Central memory CD4-positive, alpha-beta T cell (primary cell): ENCODE measurements at regions not wholly inside any gene's neighbourhood (a gene's known extent, or its start where the extent isn't known, plus 50 kb on each side); places are given as distances from the start of the nearest gene placed in this dataset.
A peak's percentile ranks its signal among the peaks of the same experiment; 100 is the strongest.

Experiments
- DNase-seq: peaks from one replicate; pipeline ENCODE4 v3.0.0; 2022

DNA sequence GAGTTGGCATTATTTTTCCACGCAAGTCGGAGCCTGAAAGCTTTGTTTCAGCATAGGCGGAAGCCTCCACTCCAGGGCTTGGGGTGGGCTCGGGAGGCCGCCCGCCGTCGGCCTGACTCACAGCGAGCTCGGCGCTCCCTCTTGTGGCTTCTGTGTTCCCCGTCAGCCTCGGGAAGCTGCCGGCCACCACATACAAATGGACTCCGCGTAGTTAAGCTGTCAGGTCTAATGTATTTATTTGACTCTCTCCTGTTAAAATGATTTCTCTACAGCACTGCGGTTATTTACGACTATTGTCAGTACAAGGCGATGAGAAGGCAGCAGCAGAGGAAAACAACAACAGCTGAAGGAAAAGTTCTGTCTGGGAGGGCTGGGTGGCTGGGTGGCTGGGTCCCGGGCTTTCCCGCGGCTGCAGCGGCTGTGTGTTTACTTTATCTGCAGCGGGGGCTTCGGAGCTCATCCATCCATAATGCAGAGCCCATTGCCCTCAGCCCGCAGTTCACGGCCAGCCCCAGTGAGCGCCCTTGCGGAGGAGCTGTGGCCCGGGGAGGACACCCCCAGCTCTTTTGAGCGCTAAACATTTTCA, 375.7 kb upstream of the CAMK1G start:
- DNase-seq = no peak

DNA sequence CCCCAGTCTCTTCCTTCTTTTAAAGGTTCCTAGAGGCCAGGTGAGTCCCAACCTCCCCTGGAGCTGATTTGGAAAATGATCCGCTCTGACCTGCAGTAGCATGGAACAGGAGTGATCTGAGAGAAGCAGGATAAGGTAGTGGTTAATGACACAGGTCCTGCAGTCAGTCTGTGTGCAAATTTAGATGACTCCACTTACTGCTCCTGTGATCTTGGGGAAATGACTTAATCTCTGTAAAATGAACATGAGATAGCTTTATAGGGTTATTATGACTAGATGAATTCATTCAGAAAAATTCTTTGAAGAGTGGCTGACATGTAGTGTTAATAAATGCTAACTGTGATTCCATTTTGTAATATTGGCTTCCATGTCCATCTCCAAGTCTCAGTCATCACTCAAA, 374.9 kb upstream of the CAMK1G start:
- DNase-seq = no peak

DNA sequence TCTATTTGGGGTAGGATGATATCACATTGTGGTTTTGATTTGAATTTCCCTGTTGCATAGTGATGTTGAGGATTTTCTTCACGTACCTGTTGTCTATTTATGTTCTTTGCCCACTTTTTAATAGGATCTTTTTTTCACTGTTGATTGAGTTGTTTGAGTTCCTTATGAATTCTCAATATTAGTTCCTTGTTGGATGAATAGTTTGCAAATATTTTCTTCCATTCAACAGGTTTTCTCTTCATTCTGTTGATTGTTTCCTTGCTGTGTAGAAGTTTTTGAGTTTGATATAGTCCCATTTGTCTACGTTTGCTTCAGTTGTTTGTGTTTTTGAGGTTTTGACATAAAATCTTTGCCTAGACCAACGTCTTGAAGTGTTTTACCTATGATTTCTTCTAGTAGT, 369.5 kb upstream of the CAMK1G start:
- no peak for DNase-seq

DNA sequence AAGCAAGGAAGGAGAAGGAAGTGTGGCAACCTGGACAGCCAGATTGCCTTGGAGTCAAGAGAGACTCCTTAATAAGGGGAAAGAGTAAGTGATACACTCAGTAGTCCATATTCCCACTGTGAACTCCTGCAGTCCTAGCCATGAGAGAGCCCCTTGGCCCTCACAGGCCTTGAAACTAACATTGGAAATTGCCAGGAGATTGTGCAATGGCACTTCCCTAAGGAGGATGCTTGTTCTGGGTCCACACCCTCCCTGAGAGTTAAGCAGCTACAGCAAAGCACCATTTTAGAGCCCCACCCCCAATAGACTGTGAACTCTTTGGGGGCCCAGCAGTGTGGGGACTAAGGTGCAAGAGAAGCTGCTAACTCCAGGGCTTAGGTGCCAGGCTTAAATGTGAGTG, 367.7 kb upstream of the CAMK1G start:
- no peak for DNase-seq

DNA sequence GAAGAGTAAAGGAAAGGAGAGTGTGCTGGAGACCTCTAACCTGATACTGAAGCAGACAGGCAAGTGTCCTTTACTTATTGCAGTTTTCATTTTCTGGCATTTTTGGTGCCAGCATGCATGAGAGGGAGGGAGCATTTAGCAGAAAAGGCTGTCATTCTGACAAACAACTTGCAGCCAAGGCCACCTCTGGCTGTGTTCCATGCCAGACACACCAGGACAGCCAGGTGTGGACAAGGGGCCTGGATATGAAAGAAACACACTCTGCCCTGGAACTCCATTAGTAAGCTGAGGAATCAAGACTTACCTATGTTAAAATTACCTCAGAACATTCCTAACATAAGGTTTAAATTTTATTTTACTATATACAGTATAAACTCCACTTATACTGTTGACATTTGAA, 365.4 kb upstream of the CAMK1G start:
- no peak for DNase-seq

DNA sequence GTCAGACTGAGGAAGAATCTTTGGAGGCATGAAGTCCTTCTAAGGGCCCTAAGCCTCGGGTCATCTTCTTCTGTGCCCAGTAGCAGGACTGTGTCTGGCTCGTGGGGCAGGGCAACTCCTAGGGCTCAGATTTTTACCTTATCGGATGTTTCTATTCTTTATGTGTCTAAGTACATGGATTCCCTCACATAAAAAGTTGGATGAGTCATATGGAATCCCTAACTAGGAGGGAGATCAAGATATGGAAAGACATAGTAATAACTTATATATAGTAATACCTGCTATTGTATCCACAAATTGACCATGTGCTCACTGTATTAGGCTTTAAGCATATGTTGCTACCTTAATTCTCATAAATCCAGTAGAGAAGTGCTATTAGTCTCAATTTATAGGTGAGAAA, 364.5 kb upstream of the CAMK1G start:
- no peak for DNase-seq

DNA sequence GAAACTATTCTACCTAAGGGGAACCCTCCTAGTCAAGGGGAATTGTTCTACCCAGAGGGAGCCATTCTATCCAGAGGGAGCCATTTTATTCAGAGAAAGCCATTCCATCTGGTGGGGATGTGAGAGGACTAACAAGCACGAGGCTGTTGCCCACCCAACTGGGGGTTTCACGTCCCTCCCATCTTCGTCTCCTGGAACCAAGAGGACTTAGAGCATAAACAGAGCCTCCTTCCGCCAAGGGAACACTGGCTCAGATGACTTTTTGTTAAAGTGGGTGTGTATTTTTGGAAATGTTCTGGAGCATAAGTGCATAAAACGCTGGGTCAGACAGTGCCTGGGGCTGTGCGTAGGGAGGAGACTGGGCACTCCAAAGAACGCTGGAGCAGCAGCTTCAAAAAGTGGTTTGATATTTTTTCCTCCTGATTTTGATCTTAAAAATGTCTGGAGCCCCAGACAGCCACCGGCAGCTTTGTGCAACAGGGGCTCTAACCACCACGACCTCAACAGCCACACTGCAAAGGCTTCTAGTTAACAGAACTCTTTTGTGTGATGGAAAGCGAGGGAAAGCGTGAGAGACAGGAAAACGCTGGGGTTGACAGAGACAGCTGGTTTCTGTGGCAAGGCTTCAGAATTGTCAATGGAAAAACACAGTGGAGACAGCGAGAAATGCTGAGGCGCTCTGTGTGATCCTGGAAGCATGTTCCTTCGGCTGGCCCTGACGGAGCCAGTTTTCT, 363.6 kb upstream of the CAMK1G start:
- no peak for DNase-seq

DNA sequence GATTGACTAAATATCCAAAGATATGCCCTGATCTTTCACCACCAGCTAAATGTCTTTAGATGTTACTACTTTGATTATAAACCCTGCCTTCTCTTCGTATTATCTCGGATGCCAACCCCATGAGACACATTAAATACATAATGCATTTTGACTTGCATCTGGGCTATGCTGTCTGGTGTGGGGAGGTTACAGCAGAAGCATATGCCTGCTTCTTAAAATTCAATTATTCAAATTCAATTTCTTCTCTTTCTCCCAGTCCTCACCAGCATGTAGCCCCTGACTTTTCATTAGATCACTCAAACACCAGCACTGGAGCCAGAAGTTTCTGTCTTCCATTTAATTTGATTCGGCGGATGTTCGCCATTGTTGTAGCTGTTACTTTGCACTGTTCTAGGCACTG, 360.7 kb upstream of the CAMK1G start:
- no peak for DNase-seq

DNA sequence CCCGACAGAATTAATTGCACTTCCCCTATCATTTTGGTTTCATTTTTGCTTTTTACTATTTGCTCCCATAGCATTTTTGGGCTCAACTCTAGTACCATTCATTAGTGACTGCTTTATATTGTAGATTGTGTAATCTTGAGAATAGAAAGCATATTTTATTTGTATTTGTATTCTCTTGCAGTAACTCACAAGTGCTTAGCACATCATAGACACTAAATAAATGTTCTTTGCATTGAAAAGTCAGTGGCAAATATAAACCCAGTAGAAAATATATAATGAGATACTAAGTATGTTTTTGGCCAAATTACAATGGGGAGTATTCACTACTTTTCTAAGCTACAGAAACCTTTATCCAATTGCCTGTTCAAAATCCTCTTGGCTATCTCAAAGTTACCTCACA, 359.7 kb upstream of the CAMK1G start:
- DNase-seq = no peak

DNA sequence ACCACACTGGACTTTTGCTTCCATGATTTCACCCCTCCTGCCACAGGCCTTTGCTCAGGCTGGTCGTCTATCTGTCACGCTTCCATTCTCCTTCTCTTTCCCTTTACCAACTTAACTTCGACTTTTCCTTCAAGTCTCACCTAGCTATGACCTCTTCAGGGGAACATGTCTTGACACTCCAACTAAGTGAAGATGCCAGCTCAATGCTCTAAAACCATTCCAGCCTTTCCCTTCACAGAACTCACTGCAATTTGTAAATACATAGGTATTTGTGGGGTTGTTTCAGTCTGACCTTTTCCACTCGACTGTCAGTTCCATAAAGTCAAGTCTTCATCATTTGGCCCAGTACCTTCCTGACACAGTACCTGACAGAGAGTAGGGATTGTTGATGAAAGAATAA, 358.6 kb upstream of the CAMK1G start:
- DNase-seq = no peak

DNA sequence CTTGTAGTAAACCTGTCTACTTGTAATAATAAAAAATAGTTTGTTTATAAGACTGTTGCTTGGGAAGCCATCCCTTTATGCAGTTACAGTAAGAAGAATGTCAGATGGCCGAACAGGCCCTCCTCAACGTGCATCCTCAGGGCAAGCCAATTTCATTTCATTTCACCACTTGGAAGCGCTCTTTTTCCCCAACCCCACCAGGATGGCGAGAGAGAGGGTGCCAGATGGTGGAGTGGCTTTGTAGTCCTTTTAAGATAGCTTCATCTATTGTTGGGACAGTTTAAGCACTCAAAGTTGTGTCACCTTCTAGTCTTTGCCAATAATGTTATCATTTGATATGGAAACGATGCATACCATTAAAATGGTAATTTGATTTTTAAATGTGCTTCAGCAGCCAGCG, 356.3 kb upstream of the CAMK1G start:
- DNase-seq = no peak

DNA sequence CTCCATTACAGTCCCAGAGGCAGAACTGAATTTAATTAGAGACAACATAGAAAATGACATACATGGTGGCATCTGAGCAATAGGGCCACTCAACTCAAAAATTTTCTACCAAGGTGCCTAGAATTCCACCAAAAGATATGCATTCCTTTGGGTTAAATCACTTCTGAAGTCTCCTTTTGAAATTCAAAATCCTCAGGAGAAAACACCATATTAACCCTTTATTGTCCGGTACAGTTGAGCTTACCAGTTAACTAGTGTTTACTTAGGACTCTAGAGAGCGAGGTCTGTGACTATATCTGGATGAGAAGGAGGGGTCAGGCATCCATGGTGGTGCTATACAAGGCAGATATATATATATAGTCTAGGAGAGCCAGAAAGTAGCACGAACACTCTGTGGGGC, 355.6 kb upstream of the CAMK1G start:
- no peak for DNase-seq

DNA sequence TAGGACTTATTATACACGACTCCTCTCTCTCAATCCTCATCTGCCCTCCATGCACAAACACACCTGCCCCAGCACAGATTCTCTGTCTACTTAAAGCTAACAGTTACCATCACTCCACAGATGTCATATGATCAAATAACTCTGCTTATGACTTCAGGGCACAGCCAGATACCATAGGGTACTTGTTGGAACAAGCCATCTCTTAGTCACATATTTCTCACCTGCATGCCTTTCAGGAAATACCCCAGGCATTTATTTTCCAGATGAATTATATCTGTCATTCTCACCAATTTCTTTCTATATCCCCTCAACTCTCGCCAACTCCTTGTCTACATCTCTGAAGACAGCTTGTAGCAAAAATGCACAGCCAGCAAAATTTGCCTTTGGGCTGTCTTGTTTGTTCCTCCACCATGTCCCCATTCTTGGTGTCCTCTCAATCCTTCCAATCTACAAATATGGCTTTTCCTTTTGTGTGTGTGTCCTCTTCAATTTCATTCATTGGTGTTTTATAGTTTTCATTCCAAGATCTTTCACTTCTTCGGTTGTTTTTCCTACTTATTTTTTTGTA, 353.9 kb upstream of the CAMK1G start:
- no peak for DNase-seq

DNA sequence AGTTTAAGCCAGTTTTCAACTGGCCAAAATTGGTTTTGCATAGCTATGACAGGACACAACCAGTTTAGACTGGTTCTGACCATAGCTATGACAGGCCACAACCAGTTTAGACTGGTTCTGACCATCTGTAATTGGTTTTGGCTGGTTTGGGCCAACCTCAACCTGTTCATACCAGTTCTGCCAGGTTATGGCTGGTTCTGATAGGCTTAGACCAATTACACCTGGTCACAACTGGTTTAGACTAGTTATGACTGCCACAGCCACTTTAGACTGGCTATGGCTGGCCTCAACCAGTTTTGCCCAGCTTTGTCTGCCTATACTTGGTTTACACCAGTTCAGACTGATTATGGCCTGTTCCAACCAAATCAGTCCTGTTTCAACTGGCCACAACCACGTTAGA, 353.2 kb upstream of the CAMK1G start:
- no peak for DNase-seq

DNA sequence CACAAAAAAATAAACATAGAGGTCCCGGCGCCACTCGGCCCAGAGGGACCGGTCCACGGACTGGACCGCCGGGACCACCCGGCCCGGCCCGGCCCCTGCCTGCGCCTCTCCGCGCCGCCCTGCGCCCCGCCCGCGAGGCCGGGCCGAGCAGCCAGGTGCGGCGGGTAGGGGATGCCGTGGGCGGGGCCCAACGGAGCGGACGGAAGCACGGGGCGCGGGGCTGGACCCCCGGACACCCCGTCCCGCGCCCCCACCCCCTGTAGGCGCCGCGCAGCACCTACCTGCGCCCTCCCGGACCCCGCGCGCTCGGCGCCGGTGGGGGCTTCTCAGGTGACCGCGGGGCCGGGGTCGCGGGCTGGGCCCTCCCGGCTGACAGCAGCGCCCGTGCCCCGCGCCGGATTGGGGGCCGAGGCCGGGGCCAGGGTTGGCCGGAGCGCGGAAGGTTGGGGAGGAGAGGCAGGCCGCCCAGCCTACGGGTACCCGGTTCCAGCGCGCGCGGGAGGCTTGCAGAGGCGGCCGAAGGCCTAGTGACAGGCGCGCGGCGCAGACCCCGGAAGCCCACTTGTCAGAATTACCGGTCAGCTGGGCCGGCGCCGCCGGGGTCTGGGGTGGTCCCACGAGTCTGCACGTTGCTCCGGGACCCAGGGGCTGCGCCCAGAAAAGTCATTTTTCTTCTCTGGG, 351.9 kb upstream of the CAMK1G start:
- DNase-seq = no peak

DNA sequence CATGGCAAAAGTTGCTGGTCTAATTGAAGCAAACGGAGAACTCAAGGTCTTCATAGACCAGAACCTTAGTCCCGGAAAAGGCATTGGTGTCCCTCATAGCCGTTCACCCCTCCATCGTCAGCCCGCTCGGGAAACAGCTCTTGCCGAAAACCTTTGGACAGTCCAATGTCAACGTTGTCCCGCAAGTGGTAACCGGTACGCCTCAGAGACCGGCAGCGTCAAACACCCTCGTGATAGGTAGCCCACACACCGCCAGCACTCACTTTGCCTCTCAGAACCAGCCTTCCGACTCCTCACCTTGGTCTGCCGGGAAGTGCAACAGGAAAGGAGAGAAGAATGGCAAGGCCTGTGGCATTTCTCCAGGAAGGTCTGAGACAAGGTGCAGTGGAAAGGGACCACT, 351.3 kb upstream of the CAMK1G start:
- DNase-seq = no peak

DNA sequence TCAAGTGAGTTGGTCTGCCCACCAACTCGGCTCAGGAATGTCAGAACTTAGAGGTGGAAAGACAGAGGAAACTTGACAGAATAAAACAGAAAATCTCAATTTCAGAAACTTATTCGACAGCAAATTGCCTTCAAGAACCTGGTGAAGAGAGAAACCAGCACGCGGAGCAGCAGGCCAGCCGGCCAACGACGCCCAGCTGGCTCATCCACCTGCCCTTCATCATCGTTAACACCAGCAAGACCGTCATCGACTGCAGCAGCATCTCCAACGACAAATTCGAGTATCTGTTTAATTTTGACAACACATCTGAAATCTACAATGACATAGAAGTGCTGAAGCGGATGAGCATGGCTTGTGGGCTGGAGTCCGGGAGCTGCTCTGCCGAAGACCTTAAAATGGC, 350.8 kb upstream of the CAMK1G start:
- no peak for DNase-seq

DNA sequence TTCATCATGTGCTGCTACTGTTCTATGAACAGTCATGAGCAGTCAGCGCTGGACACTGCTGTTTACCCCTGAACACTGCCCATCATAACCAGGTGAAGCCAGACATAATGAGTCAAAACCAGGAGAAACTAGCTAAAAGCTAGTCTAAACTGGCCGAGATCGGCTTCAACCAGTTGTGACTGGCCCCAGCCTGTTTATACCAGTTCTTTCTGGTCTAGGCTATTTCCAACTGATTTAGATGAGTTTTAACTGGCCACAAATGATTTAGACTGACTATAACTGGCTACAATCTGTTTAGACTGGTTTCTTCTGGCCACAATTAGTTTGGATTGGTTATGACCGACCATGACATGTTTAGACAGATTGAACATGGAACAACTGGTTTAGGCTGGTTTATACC, 348.3 kb upstream of the CAMK1G start:
- DNase-seq = no peak

DNA sequence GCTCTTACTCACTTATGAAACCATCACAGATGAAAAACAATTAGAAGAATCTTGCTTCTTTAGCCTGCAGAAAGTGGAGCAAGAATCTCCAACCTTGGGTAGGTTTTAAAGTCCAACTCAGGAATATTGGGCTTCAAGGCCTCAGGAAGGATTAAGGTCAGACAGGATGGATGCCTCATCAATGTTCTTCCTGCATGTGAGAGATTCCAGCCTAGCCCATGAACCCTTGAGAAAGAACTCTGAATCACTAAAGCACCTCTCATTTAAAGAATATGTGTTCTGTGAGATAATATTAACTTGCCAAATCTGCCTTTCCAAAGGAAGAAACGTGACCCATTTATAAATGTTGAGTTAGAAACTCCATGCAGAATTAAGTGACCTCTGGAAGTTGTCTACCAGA, 345.2 kb upstream of the CAMK1G start:
- DNase-seq = no peak

DNA sequence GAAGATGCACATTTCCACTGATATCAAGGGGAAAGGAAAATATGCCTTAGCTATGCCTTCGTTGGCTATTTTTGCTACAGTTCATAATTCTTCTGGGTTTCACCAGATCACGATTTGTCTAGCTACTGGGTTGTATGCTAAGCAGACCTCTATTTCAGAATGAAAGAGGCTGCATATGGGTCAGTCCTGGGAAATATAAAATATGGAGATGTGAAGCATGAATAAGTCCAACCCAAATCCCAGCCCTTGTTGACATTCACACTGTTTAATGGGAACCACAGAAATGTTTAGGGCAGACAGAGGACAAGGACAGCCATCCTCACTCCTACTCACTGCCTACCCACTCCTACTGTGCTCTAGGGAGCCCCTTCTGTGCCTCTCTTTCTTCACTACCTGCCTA, 343.2 kb upstream of the CAMK1G start:
- DNase-seq = no peak

DNA sequence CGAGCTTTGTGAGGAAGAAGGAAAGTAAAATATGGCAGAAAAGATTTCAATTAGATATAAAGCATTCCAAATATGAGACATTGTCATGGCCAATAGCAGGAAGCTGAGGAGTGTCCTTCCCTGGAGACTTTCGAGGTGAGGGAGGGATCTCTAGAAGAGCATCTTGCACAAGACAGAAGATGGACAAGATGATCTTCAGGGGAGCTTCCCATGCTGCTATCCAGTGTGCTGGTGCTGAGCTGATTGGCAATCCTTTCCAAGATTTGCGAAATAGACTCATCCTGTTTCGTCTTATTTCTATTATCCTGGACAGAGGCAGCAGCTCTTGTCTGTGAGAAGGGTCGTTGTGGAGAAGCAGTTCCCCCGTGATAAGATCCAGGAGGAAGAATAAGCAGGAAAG, 342.0 kb upstream of the CAMK1G start:
- no peak for DNase-seq

DNA sequence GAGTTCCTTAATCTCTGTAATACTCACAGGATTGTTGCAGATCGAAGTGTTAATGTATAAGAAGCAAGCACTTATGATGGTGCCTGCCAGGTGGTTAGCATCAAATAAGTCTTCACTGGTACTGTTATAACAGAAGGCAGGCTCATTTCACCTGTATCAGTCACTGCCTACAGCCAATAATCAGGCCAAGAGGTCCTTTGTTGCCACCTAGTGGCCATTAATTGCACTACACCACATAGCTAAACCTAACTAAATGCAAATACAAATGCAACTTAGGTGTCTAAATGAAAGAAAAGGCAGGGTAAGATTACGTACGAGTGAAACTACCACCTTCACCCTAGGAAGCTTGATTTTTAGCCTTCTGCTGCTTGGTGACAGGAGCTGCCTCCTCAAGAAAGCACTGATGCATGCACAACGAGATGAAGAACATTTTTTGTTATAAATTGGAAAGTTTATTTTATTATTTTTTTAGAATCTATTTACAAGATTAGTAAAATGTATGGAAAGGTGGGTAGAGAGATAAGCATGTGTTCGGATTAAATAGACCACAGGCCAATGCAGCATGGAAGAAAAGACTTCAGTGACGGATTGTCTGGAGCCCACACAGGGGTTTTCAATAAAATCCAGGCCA, 334.8 kb upstream of the CAMK1G start:
- DNase-seq = peak; percentile 7

DNA sequence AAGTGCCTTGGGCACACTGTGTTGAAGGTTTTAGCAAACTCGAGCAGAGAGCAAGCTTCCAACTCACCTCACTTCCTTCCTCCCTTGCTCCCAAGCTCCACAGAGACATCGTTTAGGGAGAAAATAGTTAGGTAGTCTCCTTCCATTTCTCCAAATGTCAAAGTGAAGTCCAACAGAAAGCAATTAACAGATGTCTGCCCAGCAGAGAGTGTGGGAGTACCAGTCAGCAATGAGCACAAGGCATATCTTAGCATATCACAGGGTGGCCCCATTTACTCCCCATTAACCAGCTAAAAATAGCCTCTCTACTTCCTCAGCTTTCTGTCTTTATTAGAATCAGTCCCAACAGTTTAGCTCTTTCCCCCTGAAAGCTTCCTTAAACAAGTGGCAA, 334.2 kb upstream of the CAMK1G start:
- no peak for DNase-seq
